Liver (tissue), 8 donors: ENCODE measurements at regions not wholly inside any gene's neighbourhood (a gene's known extent, or its start where the extent isn't known, plus 50 kb on each side); places are given as distances from the start of the nearest gene placed in this dataset.

Experiments used
- DNase-seq: peaks from one replicate; pipeline ENCODE4 v3.0.0-alpha.2; 2017; ENCODE audit warnings: low spot score
- H3K27ac ChIP-seq, 2 donors: one replicate each; pipeline ENCODE4 v1.7.0; 2013; ENCODE audit warnings: inconsistent platforms in 2 of 2, low read length in 2 of 2, control low read depth in 1 of 2, low read depth in 1 of 2, mild to moderate bottlenecking in 1 of 2
- H3K27me3 ChIP-seq, 4 donors: one replicate each; pipeline versions ENCODE4 v1.6.1 to v1.7.0; 2013; ENCODE audit warnings: low read length in 3 of 4, inconsistent platforms in 1 of 4, mild to moderate bottlenecking in 1 of 4, moderate library complexity in 1 of 4; ENCODE audit not compliant: control insufficient read depth in 4 of 4, insufficient read depth in 4 of 4
- H3K36me3 ChIP-seq, 4 donors: one replicate each; pipeline versions ENCODE4 v1.6.1 to v1.7.0; 2013; ENCODE audit warnings: low read length in 3 of 4, mild to moderate bottlenecking in 3 of 4, low read depth in 1 of 4, moderate library complexity in 1 of 4; ENCODE audit not compliant: control insufficient read depth in 4 of 4, insufficient read depth in 3 of 4
- H3K4me1 ChIP-seq, 4 donors: one replicate each; pipeline versions ENCODE4 v1.6.1 to v1.7.0; 2013; ENCODE audit warnings: low read length in 3 of 4, mild to moderate bottlenecking in 3 of 4, moderate library complexity in 1 of 4; ENCODE audit not compliant: control insufficient read depth in 4 of 4, insufficient read depth in 4 of 4
- H3K4me3 ChIP-seq, 3 donors: one replicate each; pipeline versions ENCODE4 v1.6.1 to v1.7.0; 2013; ENCODE audit warnings: low read length in 3 of 3, control low read depth in 1 of 3, low read depth in 1 of 3, mild to moderate bottlenecking in 1 of 3
- H3K9ac ChIP-seq, 2 donors: one replicate each; pipeline ENCODE4 v1.7.0; 2013; ENCODE audit warnings: low read length in 2 of 2, mild to moderate bottlenecking in 2 of 2, moderate library complexity in 2 of 2, control low read depth in 1 of 2, low read depth in 1 of 2
- H3K9me3 ChIP-seq, 4 donors: one replicate each; pipeline versions ENCODE4 v1.6.1 to v1.7.0; 2013; ENCODE audit warnings: low read length in 3 of 4; ENCODE audit not compliant: control insufficient read depth in 4 of 4
- ATF3 ChIP-seq: IDR thresholded peaks from 2 replicates; pipeline ENCODE4 v1.6.1; 2016; ENCODE audit warnings: antibody characterized with exemption
- CTCF ChIP-seq: fragments of 150-350 bp; IDR thresholded peaks from 2 replicates; pipeline ENCODE4 v1.5.1; 2017; ENCODE audit warnings: improper control_type of control experiment, low read depth, low read length; ENCODE audit not compliant: missing input control
- EGR1 ChIP-seq, 2 donors: IDR thresholded peaks; 2 replicates each; pipeline ENCODE4 v1.6.1; 2016 to 2018; ENCODE audit warnings: antibody characterized with exemption in 2 of 2, low read depth in 2 of 2
- FOXA1 ChIP-seq: IDR thresholded peaks from 2 replicates; pipeline ENCODE4 v1.6.1; 2016; ENCODE audit warnings: antibody characterized with exemption
- FOXA2 ChIP-seq: IDR thresholded peaks from 2 replicates; pipeline ENCODE4 v1.6.1; 2016; ENCODE audit warnings: antibody characterized with exemption
- GABPA ChIP-seq, 2 donors: IDR thresholded peaks in 1 of 2; conservative IDR thresholded peaks in 1 of 2; 2 replicates each; pipeline ENCODE4 v1.6.1; 2016; ENCODE audit warnings: antibody characterized with exemption in 2 of 2, mild to moderate bottlenecking in 1 of 2, moderate library complexity in 1 of 2
- HNF4A ChIP-seq, 2 donors: conservative IDR thresholded peaks; 2 replicates each; pipeline ENCODE4 v1.6.1; 2016; ENCODE audit warnings: antibody characterized with exemption in 2 of 2, mild to moderate bottlenecking in 2 of 2
- HNF4G ChIP-seq: IDR thresholded peaks from 2 replicates; pipeline ENCODE4 v1.6.1; 2016; ENCODE audit warnings: antibody characterized with exemption
- JUND ChIP-seq, 2 donors: IDR thresholded peaks; 2 replicates each; pipeline ENCODE4 v1.6.1; 2016; ENCODE audit warnings: antibody characterized with exemption in 2 of 2
- MAX ChIP-seq: IDR thresholded peaks from 2 replicates; pipeline ENCODE4 v1.6.1; 2016; ENCODE audit warnings: antibody characterized with exemption
- NR2F2 ChIP-seq: IDR thresholded peaks from 2 replicates; pipeline ENCODE4 v1.6.1; 2016; ENCODE audit warnings: antibody characterized with exemption
- RAD21 ChIP-seq, 2 donors: IDR thresholded peaks; 2 replicates each; pipeline ENCODE4 v1.6.1; 2016; ENCODE audit warnings: antibody characterized with exemption in 2 of 2, mild to moderate bottlenecking in 2 of 2
- REST ChIP-seq: IDR thresholded peaks from 2 replicates; pipeline ENCODE4 v1.6.1; 2016; ENCODE audit warnings: antibody characterized with exemption, mild to moderate bottlenecking
- RXRA ChIP-seq, 2 donors: IDR thresholded peaks; 2 replicates each; pipeline ENCODE4 v1.6.1; 2017 to 2018; ENCODE audit warnings: antibody characterized with exemption in 2 of 2, mild to moderate bottlenecking in 1 of 2
- SP1 ChIP-seq: IDR thresholded peaks from 2 replicates; pipeline ENCODE4 v1.6.1; 2018; ENCODE audit warnings: antibody characterized with exemption, mild to moderate bottlenecking
- TAF1 ChIP-seq: conservative IDR thresholded peaks from 2 replicates; pipeline ENCODE4 v1.6.1; 2016; ENCODE audit warnings: antibody characterized with exemption, mild to moderate bottlenecking
- YY1 ChIP-seq: IDR thresholded peaks from 2 replicates; pipeline ENCODE4 v1.6.1; 2016; ENCODE audit warnings: antibody characterized with exemption, mild to moderate bottlenecking
- ZBTB33 ChIP-seq: IDR thresholded peaks from 2 replicates; pipeline ENCODE4 v1.6.1; 2016; ENCODE audit warnings: antibody characterized with exemption
- WGBS: extraction: QIAGEN DNeasy Blood & Tissue Kit; methylation state at CpG from one replicate; pipeline ENCODE4 v1.1.7; 2013; 5-methylcytosine and 5-hydroxymethylcytosine counted together
- donor health status: healthy.
- donor health status: healthy.
- donor health status: healthy.
- donor health status: healthy.
- donor health status: healthy.

GRCh38 chr18:64809801-64810200, 660.9 kb upstream of the LINC00305 start:
- Histone ChIP-seq H3K9ac (no peak overlapping the region), H3K9me3 (peaks cover 0 to 4% (median under 1%) of the 10 kb centered on the region in 4 donors), H3K27me3 (peaks cover 0 to 4% (median 0%) of the 10 kb centered on the region in 4 donors), H3K36me3 (no peaks in the 10 kb centered on the region), H3K4me1 (no peaks in the 10 kb centered on the region), H3K4me3 (no peak overlapping the region), H3K27ac (no peak overlapping the region)
- no peak for DNase-seq
- TF ChIP-seq TAF1: no peak
- TF ChIP-seq RAD21 (IDR thresholded peaks at IDR 0.05): no peak
- TF ChIP-seq FOXA2: no peak
- no peak for TF ChIP-seq HNF4G
- TF ChIP-seq ATF3: no peak
- TF ChIP-seq ZBTB33: no peak
- TF ChIP-seq FOXA1: no peak
- no peak for TF ChIP-seq SP1
- 41% methylated on average over 5 of the region's 5 CpGs for WGBS

- WGBS: 86% methylated on average over 5 of the region's 5 CpGs
- Histone ChIP-seq H3K27me3 (peaks cover 0 to 4% (median 0%) of the 10 kb centered on the region in 4 donors), H3K4me3 (no peak overlapping the region), H3K36me3 (no peaks in the 10 kb centered on the region), H3K9ac (no peak overlapping the region), H3K9me3 (no peaks in the 10 kb centered on the region), H3K27ac (no peak overlapping the region), H3K4me1 (no peaks in the 10 kb centered on the region)
- DNase-seq: no peak
- TF ChIP-seq YY1 (no peak), RAD21 (IDR thresholded peaks at IDR 0.05) (no peak), HNF4G (no peak), ZBTB33 (no peak), RXRA (IDR thresholded peaks at IDR 0.05) (no peak), EGR1 (IDR thresholded peaks at IDR 0.05; ENCODE audit: low read depth in 2 of 2) (no peak), SP1 (no peak), CTCF (no peak), GABPA (IDR thresholded peaks at IDR 0.05 in 1 of 2, conservative IDR thresholded peaks at IDR 0.05 in 1 of 2) (no peak), ATF3 (no peak), NR2F2 (no peak), REST (no peak), JUND (IDR thresholded peaks at IDR 0.05) (no peak), FOXA2 (no peak), HNF4A (conservative IDR thresholded peaks at IDR 0.05) (no peak), MAX (no peak), TAF1 (no peak), FOXA1 (no peak)
Measured at GRCh38 chr18:64807560-64807959, 658.7 kb upstream of the LINC00305 start.
